COR-L47 (cell line): ENCODE measurements at regions not wholly inside any gene's neighbourhood (a gene's known extent, or its start where the extent isn't known, plus 50 kb on each side); places are given as distances from the start of the nearest gene placed in this dataset.
"Not testable (repeated sequence)": the region's sequence is repeated elsewhere in the genome, so short reads cannot be mapped to it uniquely, and the experiment has no call there.

ENCODE experiments used
- DNase-seq: peaks from one replicate; lab custom pipeline; 2025; lab: John Stamatoyannopoulos, UW

DNA sequence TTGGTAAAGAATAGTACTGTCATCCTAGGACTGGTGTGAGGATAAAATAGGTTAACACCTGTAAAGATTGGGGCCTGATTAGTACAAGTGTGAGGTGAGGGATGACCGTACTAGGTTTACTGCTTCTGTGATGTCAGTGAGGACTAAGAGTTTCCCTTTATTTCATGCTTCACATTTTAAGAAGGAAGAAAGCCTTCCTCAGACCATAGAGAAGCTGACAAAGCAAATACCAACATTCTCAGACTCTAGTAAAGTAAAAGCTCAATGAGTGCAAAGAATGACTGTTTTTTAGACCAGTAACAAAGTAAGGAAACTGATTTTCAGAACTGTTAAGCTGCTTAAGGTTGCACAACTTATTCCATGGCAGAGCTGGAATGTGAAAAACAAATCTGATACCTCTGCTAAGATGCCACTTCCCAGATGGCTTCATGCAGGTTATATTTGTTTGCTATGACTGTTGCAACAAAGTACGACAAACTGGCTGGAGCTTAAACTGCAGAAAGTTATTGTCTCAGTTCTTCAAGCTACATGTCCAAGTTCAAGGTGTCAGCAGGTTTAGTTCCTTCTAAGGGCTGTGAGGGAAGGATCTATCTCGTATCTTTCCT lies 354.9 kb downstream of the RSL24D1 start:
- no peak for DNase-seq

DNA sequence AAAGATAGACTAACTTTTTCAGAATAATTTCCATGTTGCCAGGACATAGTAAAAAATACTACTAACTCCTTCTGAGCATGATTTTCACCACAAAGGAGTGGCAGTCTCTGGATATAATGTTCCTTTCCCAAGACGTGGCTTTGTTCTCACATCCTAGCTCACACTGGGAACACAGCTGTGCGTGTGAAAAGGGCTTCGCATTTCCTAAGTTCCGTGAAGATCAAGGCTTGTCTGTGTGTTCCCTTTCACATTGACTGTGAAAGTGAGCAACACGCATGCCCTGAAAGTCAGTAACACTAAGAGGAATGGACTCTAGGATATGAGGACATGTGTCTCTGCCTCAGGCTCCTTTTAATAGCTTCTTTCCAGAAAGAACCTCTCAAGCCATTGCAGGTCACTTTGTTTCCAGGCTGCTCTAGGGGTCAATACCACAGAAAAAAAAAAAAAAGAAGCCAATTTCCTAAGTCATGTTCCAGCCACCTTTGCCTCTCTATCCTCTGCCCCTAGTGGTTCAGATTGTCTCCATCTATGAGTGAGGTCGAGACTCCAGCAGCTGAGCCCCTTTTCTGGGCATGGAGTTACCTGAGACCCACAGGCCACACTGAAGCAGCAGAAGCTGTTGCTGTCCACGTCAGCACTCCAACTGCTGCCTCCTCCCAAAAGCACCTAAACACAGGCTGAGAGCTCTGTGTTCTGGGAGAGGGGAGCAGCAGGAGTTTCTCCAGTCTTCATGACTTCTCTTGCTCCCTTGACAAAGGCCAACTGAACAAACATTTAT lies 355.9 kb downstream of the RSL24D1 start:
- no peak for DNase-seq

DNA sequence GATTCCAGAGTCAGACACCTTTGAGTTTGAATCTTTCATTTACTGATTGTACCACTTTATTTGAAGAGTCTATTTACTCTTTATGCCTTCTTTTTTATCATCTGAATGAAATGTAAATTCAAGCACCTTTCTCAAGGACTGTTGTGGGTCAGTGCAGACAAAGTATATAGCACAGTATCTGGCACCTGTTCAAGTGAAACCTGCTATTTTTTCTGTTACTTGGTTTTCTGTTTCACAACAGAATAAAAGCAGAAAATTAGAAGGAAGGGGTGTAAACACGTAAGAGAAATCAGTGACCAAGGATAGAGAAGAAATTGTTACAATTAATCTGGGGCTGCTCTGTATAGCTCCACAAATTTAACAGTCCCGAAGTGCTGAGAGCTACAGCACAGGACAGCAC lies 357.4 kb downstream of the RSL24D1 start:
- no peak for DNase-seq

DNA sequence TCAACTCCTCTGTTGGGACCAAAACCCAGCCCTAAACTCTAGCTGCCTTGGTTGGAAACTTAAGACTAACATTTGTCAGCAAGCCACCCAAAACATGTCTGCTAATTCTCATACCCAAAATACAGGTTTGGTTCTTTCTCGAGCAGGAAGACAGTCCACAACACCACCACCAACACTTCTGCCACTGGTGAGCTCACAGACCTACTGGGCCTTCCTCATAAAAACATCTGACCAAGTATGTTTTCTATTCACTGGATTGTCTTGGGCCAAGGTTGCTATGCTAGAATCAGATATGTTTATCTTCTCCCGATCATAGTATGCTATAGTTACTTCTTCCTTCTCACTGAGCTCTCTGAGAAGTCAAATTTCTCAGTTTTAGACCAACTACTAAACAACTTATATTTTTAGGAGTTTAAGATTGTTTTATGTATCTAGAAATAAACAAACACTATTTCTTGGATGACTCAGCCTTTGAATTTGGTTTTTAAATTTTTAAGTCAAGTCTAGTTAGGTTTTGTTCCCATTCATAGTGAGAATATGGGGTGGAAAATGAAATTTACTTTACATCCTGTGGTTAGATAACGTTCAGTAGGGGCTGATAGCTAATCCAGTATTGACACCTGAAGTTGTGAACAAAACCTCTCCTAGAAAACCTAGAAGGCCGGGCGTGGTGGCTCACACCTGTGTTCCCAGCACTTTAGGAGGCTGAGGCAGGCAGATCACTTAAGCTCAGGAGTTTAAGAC lies 360.5 kb downstream of the RSL24D1 start:
- DNase-seq = no peak

DNA sequence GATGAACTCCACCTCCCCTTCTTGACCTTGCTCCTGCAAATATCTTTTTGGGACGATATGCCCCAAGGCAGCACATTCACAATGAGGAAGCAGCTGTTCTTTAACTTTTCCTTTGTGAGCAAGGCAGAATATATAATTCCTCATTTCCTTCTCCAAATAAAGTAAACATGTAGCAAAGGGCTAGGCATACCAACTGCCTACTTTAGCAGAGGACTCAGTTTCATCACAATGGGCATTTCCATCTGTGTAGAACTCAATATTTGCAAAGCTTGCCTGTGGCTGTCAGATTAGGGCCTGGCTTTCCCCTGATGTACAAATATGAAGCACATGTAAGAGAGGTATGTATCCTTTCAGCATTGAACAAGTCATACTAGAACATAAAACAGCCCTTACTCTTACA lies 366.9 kb downstream of the RSL24D1 start:
- no peak for DNase-seq

DNA sequence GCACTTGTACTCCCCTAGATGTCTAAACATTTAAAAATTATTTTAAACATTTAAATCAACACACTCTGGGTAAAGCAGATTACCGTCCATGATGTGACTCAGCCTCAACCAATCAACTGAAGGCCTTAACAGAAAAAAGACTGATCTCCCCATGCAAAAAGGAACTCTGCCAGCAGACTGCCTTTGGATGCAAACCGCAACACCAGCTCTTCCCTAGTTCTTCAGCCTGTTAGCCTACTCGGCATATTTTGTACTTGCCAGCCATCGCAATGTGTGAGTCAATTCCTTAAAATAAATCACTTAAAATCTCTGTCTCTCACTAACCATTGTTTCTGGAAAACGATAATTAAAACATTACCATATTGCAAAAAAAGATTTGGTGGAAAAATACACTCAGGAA lies 375.9 kb downstream of the RSL24D1 start:
- no peak for DNase-seq

DNA sequence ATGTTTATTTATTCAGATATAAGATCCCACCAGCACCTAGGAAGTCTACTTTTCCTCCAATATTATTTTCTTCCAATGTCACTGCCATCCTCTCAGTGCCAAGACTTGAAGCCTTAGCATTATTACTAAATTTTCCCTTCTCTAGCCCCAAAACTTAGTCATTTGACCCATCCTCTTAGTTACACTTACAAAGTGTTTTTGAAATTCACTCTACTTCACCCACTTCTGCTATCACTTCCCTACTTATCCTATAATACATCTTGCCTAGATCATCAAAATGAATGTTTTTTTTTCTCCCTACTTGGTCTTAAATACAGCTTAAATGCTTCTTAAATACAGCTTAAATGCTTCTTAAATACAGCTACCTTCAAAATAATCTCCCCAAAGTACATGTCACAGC lies 376.6 kb downstream of the RSL24D1 start:
- no peak for DNase-seq

DNA sequence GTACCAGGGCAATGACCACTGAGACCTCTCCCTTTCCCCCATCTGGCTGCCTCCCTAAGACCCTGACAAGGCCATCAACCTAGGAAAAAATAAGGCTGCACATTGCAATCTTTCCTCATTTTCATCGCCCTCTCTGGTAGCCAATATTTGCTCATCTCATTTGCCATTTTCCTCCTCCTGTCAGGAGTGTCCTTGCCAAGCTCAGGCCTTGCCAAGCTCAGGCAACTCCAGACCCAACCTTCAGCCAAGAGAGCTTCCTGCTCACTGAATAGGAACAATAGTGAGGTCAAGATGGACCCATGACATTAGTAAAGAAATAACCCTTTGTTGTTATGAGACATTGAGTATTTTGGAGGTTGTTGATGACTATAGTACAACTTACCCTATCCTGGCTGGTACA lies 380.3 kb downstream of the RSL24D1 start:
- no peak for DNase-seq

DNA sequence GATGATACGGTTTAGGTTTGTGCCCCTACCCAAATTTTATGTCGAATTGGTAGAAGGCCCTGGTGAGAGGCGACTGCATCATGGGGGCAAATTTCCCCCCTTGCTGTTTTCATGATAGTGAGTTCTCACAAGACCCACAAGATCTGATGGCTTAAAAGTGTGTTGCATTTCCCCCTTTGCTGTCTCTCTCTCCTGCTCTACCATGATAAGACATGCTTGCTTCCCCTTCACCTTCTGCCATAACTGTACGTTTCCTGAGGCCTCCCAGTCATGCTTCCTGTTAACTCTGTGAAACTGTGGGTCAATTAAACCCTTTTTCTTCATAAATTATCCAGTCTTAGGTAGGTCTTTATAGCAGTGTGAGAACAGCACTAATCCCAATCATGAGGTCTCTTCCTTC lies 381.2 kb downstream of the RSL24D1 start:
- DNase-seq = no peak

DNA sequence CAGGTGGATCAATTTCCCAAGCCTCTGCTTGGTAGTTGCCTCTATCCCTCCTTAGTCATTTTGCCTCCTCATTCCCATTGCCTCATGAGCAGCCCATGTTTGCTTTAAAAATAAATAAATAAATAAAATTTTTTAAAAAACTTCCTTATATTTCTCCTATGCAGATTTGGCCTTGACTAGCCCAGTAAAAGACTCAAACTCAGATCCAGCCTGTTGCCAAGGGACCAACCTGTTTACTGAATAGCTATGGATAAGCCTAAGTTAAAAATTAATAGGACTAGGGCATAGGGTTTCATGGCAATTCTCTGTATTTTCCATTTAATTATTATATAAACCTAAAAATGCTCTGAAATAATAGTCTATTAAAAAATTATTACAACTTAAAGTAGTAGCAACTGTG lies 384.4 kb downstream of the RSL24D1 start:
- DNase-seq = no peak

DNA sequence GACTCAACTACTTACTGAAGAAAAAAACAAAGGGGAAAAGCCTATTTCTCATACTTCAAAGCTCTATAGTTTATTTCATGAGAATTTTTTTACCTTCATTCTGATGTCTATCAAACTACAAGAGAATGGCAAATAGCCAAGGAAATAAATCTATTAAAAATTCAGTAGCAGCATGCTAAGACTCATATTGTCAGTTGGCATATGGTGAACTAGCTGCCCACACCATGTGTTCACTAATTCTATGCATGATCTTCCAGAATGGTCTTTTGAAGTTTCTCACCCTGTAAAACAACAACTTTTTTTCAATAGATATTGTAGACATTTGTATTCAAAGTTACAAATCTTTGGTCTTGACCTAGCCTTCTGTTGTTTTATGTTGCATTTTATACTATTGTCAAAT lies 386.2 kb downstream of the RSL24D1 start:
- DNase-seq = no peak

DNA sequence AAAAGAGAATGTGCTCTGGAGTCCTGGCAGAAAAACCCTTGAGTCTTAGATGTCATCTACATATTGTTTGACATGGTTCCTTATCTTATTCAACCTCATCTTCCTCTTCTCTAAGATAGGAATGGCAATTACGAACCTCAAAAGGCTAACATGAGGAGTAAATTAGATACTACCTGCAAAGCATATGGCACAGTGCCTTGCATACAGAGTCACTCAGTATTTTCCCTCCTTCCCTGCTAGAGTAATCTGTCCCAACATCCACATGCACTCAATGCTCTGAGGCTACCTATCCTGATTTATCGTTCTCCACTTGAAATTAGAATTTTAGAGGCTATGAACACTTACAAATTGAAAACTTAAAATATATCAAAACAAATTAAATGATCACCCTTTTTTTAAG lies 386.7 kb downstream of the RSL24D1 start:
- no peak for DNase-seq

DNA sequence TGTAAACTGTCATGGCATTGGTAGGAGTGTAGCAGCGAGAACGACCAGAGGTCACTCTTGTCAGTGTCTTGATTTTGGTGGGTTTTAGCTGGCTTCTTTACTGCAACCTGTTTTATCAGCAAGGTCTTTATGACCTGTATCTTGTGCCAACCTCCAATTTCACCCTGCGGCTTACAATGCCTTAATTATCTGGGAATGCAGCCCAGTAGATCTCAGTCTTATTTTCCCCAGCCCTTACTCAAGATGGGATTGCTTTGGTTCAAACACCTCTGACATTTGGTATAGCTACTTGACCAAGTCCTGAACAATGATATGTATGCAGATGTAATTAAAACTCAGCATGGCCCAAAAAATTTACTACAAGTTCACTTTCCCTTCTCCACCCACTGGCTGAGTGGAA lies 388.4 kb downstream of the RSL24D1 start:
- DNase-seq = no peak

DNA sequence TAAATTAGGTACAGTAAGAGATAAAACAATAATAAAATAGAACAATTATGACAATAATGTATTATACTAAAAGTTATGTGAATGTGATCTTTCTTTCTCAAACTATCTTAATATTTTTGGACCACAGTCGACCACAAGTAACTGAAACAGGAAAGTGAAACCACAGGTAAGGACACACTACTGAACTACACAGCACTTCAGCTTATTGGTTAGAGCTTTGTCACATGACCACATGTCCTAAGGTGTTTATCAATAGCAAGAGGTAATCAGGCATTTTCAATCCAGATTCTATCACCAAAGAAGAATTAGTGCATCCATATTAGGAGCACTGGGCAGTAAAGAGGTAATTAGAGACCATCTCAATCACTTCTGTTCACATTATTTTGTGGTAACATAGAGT lies 392.8 kb downstream of the RSL24D1 start:
- no peak for DNase-seq

DNA sequence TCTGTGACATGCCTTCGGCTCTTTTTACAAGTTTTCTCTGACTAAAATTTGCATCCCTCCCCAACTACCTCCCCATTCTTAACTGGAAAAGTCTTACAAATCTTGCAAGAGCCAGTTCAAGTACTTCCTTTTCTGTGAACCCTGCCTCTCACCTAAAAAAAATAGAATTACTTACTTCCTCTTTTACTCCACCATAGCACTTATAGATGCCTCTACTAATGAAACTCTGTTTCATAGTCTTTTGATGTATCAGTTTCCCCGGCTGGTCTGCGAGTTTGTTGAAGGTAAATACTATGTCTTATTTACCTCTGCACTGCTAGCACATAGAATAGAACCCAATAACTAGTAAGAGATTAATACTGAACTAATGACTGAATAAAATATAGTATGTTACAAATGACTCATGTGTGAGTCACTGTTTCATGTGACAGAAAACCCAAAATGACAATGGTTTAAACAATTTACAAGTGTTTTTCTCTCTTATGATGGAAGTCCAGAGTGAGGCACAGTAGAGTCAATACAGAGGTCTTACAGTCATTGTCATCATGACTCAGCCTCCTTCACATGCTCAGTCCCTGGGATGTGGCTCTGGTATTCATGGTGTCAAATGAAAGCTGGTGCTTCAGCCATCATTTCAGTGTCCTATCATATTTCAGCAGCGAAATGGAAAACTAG lies 393.5 kb downstream of the RSL24D1 start:
- no peak for DNase-seq

DNA sequence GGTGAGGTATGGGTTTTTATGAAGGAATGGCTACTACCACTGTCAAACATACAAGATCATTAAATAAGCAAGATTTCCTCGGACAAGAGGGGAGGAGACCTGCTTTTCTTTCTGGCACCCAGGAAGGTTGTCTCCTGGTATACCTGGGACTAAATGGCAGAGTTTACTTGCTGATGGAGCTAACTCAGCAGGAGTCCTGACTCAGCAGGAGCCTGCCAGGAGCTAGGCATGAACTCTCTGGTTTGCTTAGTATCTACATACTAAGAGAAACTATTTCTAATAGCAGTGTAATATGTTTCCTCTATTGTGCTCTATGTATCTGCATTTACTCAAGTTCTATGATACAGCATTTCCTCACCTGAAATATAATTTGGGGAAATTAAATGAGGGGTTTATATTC lies 404.2 kb downstream of the RSL24D1 start:
- no peak for DNase-seq

DNA sequence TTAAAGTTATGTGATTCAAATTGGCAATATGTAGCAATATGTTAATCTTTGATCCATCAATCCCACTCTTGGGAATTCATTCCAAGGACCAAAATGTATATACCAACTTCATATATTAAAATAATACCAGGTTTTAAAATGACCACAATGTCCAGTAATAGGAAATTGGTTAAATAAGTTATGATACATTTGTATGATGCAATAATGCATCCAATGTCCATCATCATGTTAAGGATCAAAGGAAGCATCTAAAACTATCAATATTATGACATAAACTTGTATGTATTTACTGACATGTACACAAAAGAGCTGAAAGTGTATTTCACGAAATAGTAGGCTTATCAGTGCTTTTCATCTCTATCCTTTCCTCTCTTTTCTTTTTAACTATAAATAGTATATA lies 406.0 kb downstream of the RSL24D1 start:
- DNase-seq = no peak

DNA sequence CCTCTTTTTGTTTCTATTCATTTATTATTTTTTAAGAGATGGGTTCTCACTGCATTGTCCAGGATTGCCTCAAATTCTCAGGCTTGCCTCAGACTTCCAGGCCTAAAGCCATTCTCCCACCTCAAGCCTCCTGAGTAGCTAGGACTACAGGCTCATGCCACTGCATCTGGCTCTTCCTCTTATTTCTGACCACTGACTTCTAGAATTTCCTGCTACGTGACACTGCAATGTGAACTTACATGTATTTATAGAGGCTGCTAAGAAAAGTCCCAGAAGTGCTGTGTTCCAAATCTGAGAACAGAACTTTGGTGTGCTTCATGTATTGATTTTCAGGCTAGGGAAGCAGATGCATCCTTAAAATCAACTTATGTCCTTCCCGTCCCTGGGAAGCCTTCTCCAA lies 407.4 kb downstream of the RSL24D1 start:
- no peak for DNase-seq

DNA sequence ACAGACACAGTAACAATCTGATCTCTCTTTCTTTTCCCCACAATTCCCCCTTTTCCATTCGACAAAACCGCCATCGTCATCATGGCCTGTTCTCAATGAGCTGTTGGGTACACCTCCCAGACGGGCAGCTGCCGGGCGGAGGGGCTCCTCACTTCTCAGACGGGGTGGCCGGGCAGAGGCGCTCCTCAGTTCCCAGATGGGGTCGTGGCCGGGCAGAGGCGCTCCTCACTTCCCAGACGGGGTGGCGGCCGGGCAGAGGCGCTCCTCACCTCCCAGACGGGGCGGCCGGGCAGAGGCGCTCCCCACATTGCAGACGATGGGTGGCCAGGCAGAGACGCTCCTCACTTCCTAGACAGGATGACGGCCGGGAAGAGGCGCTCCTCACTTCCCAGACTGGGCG lies 415.5 kb downstream of the RSL24D1 start:
- not testable (repeated sequence) for DNase-seq

DNA sequence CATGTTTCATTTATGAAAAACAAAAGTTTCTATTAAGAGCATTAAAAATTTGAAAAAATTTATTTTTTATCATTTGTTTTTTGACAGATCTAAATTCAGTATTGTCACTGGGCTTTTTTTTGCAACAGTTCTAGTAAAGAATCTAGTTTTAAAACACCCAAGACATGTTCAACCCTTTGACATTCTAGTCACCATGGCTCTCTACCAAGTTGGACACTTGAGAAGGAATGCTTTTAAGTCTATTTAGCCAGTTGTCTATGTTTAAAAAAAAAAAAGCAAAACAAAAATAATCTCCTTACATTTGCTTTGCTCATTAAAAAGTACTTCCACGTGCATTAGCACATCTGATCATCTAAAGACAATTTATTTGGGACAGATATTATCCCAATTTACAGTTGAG lies 417.5 kb downstream of the RSL24D1 start:
- DNase-seq = no peak

DNA sequence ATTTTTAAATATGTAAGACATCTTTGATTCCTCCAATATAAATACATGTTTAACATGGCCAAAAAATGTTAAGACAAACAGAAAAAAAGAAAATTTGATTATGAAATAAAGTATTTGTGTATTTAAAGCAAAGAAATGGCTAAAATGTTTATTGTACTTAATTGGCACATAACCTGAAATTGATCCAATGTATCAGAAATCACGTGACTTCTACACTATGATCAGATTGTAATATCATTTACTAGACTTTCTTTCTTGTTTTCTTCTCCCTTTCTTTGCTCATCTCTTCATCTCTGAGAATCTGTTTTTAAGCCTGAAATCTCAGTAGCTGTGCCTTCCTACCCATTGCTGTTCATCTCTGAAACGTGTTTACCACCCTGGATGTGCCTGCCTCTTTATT lies 420.3 kb downstream of the RSL24D1 start:
- DNase-seq = no peak

DNA sequence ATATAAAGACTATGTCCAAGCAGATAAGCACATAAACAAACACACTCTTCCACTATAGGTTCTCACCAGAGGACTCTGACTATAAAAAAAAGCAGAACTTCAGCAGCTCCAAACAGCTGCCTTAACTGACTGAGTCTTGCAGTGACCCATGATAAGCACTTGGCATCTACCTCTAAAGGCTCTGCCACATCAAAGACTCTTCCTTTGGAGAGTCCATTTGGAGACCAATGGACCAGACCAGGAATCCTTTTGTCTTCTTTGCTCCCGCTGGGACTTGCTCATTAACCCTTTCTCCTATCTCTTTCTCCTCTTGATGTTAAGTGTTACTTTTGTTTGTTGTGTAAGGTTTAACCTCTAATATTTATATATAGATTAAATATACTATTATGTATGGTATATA lies 424.1 kb downstream of the RSL24D1 start:
- no peak for DNase-seq

DNA sequence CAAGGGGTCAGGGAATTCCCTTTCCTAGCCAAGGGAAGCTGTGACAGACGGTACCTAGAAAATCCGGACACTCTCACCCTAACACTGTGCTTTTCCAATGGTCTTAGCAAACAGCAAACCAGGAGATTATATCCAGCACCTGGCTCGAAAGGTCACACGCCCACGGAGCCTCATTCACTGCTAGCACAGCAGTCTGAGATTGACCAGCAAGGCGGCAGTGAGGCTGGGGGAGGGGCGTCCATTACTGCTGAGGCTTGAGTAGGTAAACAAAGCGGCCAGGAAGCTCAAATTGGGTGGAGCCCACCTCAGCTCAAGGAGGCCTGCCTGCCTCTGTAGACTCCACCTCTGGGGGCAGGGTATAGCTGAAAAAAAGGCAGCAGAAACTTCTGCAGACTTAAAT lies 447.3 kb downstream of the RSL24D1 start:
- DNase-seq = not testable (repeated sequence)
